GM19239 (cell line): ENCODE measurements at regions not wholly inside any gene's neighbourhood (a gene's known extent, or its start where the extent isn't known, plus 50 kb on each side); places are given as distances from the start of the nearest gene placed in this dataset.
"Not testable (repeated sequence)": the region's sequence is repeated elsewhere in the genome, so short reads cannot be mapped to it uniquely, and the experiment has no call there.

ENCODE experiments used
- DNase-seq: peaks from one replicate; pipeline ENCODE4 v3.0.0; 2011; ENCODE audit warnings: low spot score; ENCODE audit not compliant: insufficient read length
- FAIRE-seq: peaks from 2 replicates; lab custom pipeline; 2011; peaks lifted over from hg19 to GRCh38; lab: Jason Lieb, UNC

GRCh38 chr6:144918073-144918472 is 632.9 kb downstream of the UTRN start:
- no peak for FAIRE-seq
- DNase-seq = no peak

- FAIRE-seq = no peak
- DNase-seq = no peak
Measured at GRCh38 chr6:144919560-144919959, 634.4 kb downstream of the UTRN start.

GRCh38 chr6:144920391-144920961 is 635.3 kb downstream of the UTRN start:
- FAIRE-seq (no peak), DNase-seq (no peak)

GRCh38 chr6:144921206-144921975 is 636.3 kb downstream of the UTRN start:
- DNase-seq (no peak), FAIRE-seq (no peak)

DNA sequence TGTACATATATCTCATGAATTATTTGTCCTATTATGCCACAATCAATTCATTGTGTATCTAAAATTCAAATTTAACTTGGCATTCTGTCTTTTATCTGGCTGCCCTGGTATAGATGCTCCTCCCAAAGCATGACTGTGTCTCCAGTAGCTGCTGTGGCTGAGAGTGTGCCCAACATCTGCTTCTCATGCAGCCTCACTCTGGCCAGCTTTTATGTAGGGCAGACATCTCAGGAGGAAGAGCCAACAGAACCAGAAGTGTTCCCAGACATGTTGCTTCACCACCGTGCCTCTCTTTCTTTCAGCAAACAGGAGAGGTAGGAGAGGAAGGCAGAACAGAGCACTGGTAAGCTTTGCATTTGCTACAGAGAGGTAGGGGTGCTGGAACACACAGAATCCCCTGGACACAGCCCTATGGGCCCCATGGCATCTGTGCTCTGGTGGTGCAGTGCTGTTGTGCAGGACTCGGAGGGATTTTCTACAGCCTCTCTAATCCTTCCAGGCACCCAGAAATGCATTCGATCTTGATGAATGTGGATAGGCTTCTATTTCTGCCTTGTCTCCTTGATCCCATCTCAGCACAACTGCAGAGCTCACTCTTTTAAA is 637.1 kb downstream of the UTRN start:
- DNase-seq = no peak

GRCh38 chr6:144922771-144923490 is 637.8 kb downstream of the UTRN start:
- DNase-seq, FAIRE-seq: not testable (repeated sequence)

More for the DNA sequence above, 637.1 kb downstream of the UTRN start:
- no peak for FAIRE-seq

- FAIRE-seq, DNase-seq: not testable (repeated sequence)
Measured at GRCh38 chr6:144923491-144923787, 638.3 kb downstream of the UTRN start.

DNA sequence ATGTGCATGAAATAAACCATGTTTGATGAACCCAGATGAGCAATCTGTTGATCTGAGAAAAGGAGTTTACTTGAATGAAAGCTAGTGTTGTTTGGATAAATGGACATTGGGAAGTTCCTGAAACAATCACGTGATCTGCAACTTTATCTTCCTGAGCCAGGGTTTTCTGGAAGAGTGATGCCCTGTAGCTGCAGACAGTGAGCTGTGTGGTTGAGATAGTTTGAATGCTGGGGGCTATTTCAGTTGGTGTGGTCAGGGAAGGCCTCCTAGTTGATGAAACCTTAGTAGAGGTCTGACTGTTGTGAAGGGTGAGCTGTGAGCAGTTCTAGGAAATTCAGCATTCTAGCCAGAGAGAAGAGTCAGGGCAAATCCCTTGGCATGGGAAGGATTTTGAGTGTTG is 643.7 kb downstream of the UTRN start:
- FAIRE-seq (no peak), DNase-seq (no peak)

GRCh38 chr6:144929262-144929661 is 644.1 kb downstream of the UTRN start:
- FAIRE-seq = no peak
- no peak for DNase-seq

GRCh38 chr6:144931172-144932035 is 646.3 kb downstream of the UTRN start:
- FAIRE-seq (peak; percentile 93), DNase-seq (peak; percentile 7)

DNA sequence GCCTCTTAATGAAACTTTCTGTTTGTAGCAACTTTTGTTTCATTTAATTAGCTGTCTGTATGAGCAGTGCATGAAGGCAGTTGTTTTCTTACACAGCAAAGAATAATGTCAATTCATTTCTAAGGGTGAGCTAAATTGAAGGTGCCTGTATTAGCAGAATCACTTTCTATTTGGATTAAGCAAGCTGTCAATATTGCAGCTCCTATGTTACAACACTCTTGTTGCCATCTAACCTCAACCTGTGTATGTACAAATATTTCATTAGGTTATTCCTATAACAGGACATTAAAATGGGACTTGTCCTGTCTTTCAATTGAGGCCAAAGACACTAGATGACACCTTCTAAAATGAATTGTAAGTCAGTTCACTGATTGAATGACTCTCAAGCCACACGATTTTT is 647.5 kb downstream of the UTRN start:
- FAIRE-seq (no peak), DNase-seq (no peak)

- FAIRE-seq (no peak), DNase-seq (no peak)
Measured at GRCh38 chr6:144935181-144935580, 650.0 kb downstream of the UTRN start.

DNA sequence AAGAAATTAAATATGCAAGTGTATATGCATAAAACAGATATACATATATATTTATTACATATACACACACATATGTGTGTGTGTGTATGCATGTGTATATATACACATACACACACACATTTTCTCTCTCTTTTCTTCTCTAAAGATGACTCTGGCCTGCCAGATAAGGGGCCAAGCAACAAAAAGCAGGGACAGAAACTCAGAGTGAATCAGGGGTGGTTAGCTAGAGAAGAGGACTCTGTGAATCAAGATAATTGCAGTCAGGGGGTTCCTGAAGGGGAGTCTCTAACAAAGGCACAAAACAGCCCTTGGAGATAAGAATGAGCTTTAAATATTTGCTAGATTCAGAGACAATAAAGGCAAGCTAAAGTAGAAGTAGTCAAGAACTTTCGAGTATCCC is 650.5 kb downstream of the UTRN start:
- no peak for DNase-seq
- FAIRE-seq = no peak

DNA sequence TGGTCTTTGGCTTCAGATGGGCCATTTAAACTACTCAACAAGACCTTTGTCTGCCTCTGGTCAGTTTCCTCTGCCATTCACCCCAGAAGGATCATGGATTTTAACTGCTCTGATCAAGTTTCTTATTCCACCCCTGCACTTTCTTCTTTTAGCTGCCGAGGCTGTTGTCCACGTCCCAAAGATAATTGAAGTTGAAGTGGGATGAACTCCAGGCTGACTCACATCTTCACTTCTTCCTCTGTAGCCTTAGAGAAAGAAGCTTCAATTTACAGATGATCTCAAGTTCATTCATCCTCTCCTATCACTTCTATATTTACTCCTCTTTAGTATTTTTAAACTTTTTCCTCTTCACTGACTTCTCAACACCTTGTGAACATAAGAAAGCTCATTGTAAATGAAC is 651.6 kb downstream of the UTRN start:
- FAIRE-seq = no peak
- no peak for DNase-seq

GRCh38 chr6:144939921-144940320 is 654.8 kb downstream of the UTRN start:
- FAIRE-seq = no peak
- DNase-seq = no peak

- no peak for FAIRE-seq
- DNase-seq = no peak
Measured at GRCh38 chr6:144944106-144944505, 659.0 kb downstream of the UTRN start.

GRCh38 chr6:144947398-144947976 is 662.4 kb downstream of the UTRN start:
- no peak for FAIRE-seq
- DNase-seq = no peak

GRCh38 chr6:144951730-144952437 is 666.7 kb downstream of the UTRN start:
- FAIRE-seq (no peak), DNase-seq (no peak)
